Naive B cell (primary cell): ENCODE measurements at regions not wholly inside any gene's neighbourhood (a gene's known extent, or its start where the extent isn't known, plus 50 kb on each side); places are given as distances from the start of the nearest gene placed in this dataset.
A peak's percentile ranks its signal among the peaks of the same experiment; 100 is the strongest.

Experiments used
- ATAC-seq, 2 donors: fragments of 150-1000 bp; cut with Tn5 transposase; 2 replicates each; pipeline ENCODE4 v1.10.0; 2021; ENCODE audit warnings: low read depth in 2 of 2, mild to moderate bottlenecking in 2 of 2, moderate library complexity in 2 of 2
- DNase-seq: peaks from one replicate; pipeline ENCODE4 v3.0.0; 2022
- H3K27ac Mint-ChIP-seq, 6 donors: one replicate each; pipeline ENCODE4 v1.8.0; 2020 to 2022; ENCODE audit warnings: mild to moderate bottlenecking in 6 of 6, mixed read lengths in 6 of 6, moderate library complexity in 5 of 6, inconsistent platforms in 2 of 6
- H3K27me3 Mint-ChIP-seq, 3 donors: one replicate each; pipeline ENCODE4 v1.8.0; 2021 to 2022; ENCODE audit warnings: mixed read lengths in 3 of 3, mild to moderate bottlenecking in 1 of 3
- H3K36me3 Mint-ChIP-seq, 2 donors: one replicate each; pipeline ENCODE4 v1.8.0; 2020 to 2022; ENCODE audit warnings: mixed read lengths in 2 of 2, inconsistent platforms in 1 of 2, mild to moderate bottlenecking in 1 of 2
- H3K4me1 Mint-ChIP-seq, 3 donors: one replicate each; pipeline ENCODE4 v1.8.0; 2020 to 2022; ENCODE audit warnings: mixed read lengths in 3 of 3, inconsistent platforms in 1 of 3, mild to moderate bottlenecking in 1 of 3, moderate library complexity in 1 of 3
- H3K4me3 Mint-ChIP-seq, 8 donors: one replicate each; pipeline ENCODE4 v1.8.0; 2020 to 2022; ENCODE audit warnings: mild to moderate bottlenecking in 8 of 8, mixed read lengths in 8 of 8, moderate library complexity in 8 of 8, inconsistent platforms in 2 of 8
- H3K9me3 Mint-ChIP-seq, 7 donors: one replicate each; pipeline ENCODE4 v1.8.0; 2020 to 2022; ENCODE audit warnings: mixed read lengths in 7 of 7, mild to moderate bottlenecking in 5 of 7, inconsistent platforms in 2 of 7, moderate library complexity in 1 of 7

DNA sequence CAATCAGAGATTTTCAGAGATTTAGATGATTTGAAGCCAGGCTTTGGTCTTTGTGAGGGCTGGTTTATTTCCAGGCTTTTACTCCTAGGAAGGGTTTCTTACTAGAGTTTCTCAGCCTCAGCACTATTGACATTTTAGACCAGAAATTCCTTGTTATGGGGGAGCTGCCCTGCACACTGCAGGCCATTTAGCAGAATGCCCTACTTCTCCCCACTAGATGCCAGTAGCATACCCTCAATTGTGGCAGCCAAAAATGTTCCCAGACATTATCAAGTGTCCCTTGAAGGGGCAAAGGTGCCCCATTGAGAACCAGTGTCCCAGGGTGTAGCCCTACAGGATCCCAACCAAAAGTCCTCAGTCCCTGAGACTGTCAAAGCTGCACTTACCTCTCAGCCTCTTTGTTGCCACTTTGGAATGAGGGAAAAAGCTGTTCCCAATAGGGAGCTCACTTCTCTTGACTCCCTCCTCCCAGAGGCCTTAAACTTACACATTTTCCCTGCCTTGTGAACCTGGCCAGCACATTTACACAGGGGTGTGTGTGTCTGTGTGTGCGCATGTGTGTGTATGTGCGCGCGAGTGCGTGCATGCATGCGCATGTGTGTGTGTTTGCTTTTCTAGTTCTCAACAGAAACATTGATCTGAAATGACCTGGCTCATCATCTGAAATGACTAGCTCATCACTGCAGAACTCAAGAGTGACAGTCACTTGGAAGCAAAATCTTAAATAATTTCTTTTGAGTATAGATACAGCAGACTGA, 231.4 kb downstream of the QDPR start:
- ATAC-seq = no peak
- no peak overlapping the region for H3K4me3 Mint-ChIP-seq

DNA sequence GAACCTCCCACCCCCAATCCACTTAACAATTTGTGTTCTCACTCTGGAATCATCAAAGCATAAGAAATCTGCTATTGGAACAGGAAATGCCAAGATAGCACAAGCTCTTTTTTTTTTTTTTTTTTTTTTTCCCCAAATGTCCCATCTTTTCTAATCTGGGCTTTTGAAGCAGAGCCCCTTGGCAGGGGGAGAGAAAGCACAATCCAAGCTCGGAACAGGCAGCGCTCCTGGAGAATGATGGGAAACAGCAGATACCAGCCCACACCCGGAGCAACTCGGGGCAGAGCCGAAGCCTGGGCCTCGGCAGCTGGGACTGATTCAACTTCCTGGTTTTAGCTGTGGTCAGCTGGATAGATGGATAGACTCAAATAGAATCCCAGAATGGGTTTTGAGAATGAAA, 235.1 kb downstream of the QDPR start:
- no peak for ATAC-seq
- peaks cover 0 to 4% (median 0%) of the 10 kb centered on the region in 7 donors for H3K9me3 Mint-ChIP-seq
- peaks cover 5 to 8% (median 7%) of the 10 kb centered on the region in 3 donors for H3K27me3 Mint-ChIP-seq
- no peak for DNase-seq
- no peaks in the 10 kb centered on the region for H3K36me3 Mint-ChIP-seq
- no peak overlapping the region for H3K27ac Mint-ChIP-seq
- no peaks in the 10 kb centered on the region for H3K4me1 Mint-ChIP-seq
- H3K4me3 Mint-ChIP-seq = no peak overlapping the region

More for the DNA sequence above, 231.4 kb downstream of the QDPR start:
- H3K36me3 Mint-ChIP-seq = no peaks in the 10 kb centered on the region
- H3K9me3 Mint-ChIP-seq = peaks cover 0 to 9% (median 4%) of the 10 kb centered on the region in 7 donors
- H3K4me1 Mint-ChIP-seq = no peaks in the 10 kb centered on the region
- DNase-seq = no peak
- no peak overlapping the region for H3K27ac Mint-ChIP-seq
- H3K27me3 Mint-ChIP-seq = peaks cover 5 to 8% (median 7%) of the 10 kb centered on the region in 3 donors

GRCh38 chr4:17275836-17276235, 236.1 kb downstream of the QDPR start:
- Mint-ChIP-seq H3K36me3 (no peaks in the 10 kb centered on the region), H3K27me3 (peaks cover 5 to 13% (median 7%) of the 10 kb centered on the region in 3 donors), H3K4me3 (no peak overlapping the region), H3K27ac (no peak overlapping the region), H3K9me3 (peaks cover 0 to 4% (median 0%) of the 10 kb centered on the region in 7 donors), H3K4me1 (no peaks in the 10 kb centered on the region)
- no peak for ATAC-seq
- no peak for DNase-seq

DNA sequence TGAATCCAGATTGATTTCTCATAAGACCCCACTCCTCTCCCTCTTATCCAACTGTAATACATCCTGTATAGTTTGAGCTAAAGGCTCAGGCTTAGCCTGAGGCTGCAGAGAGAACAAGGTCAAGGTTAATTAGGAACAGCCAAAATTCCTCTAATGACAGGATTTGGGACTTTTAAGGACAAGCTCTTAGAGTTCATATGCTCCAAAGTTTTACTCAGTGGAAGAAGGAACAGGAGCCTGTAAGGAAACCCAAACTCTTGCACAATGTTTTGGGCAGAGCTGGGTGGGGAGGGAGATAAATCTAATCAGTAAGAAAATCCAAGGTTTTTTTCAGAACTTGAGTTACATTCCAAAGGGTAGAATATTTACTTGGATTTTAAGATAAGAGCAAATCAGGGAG, 238.8 kb downstream of the QDPR start:
- Mint-ChIP-seq H3K27me3 (peaks cover 5 to 13% (median 7%) of the 10 kb centered on the region in 3 donors), H3K36me3 (no peaks in the 10 kb centered on the region), H3K4me3 (no peak overlapping the region), H3K9me3 (peaks cover 0 to 9% (median under 1%) of the 10 kb centered on the region in 7 donors), H3K27ac (no peak overlapping the region), H3K4me1 (no peaks in the 10 kb centered on the region)
- ATAC-seq (no peak), DNase-seq (no peak)

GRCh38 chr4:17272154-17272553, 239.7 kb downstream of the QDPR start:
- Mint-ChIP-seq H3K4me1 (no peaks in the 10 kb centered on the region), H3K27ac (no peak overlapping the region), H3K9me3 (peaks cover 0 to 9% (median 3%) of the 10 kb centered on the region in 7 donors), H3K4me3 (no peak overlapping the region), H3K36me3 (no peaks in the 10 kb centered on the region), H3K27me3 (peaks cover 5 to 8% (median 7%) of the 10 kb centered on the region in 3 donors)
- DNase-seq (no peak), ATAC-seq (no peak)

GRCh38 chr4:17265653-17266052, 246.2 kb downstream of the QDPR start:
- DNase-seq = no peak
- Mint-ChIP-seq H3K27ac (no peak overlapping the region), H3K9me3 (peaks cover 0 to 8% (median 3%) of the 10 kb centered on the region in 7 donors), H3K4me3 (no peak overlapping the region), H3K36me3 (no peaks in the 10 kb centered on the region), H3K4me1 (no peaks in the 10 kb centered on the region), H3K27me3 (no peaks in the 10 kb centered on the region)
- ATAC-seq = no peak

DNA sequence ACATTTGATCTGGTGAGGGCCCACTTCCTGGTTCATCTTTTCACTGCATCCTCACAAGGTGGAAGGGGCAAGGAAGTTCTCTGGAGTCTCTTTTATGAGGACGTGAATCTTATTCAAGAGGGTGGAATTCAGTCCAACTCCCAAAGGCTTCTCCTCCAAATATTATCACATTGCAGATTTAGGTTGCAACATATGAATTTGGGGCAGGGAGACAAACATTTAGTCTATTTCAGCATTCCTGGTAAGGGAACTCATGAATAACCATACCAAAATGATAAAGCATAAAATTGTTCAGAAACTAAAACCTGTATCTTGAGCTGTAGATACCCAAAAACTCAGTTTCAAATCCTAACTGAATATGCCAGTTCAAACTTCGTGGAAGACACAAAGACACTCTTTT, 246.8 kb downstream of the QDPR start:
- Mint-ChIP-seq H3K9me3 (peaks cover 0 to 11% (median 3%) of the 10 kb centered on the region in 7 donors), H3K27me3 (no peaks in the 10 kb centered on the region), H3K4me3 (no peak overlapping the region), H3K27ac (no peak overlapping the region), H3K4me1 (no peaks in the 10 kb centered on the region), H3K36me3 (no peaks in the 10 kb centered on the region)
- no peak for DNase-seq
- no peak for ATAC-seq

- Mint-ChIP-seq H3K27me3 (no peaks in the 10 kb centered on the region), H3K36me3 (no peaks in the 10 kb centered on the region), H3K27ac (no peak overlapping the region), H3K4me3 (peak overlapping the region in 1 of 8 donors; percentile 5), H3K4me1 (no peaks in the 10 kb centered on the region), H3K9me3 (peaks cover 0 to 10% (median 5%) of the 10 kb centered on the region in 7 donors)
- ATAC-seq (no peak), DNase-seq (no peak)
These were observed 251.6 kb downstream of the QDPR start for GRCh38 chr4:17260166-17260907.

- peaks cover 0 to 10% (median 5%) of the 10 kb centered on the region in 7 donors for H3K9me3 Mint-ChIP-seq
- no peak for ATAC-seq
- no peak overlapping the region for H3K4me3 Mint-ChIP-seq
- H3K27me3 Mint-ChIP-seq = no peaks in the 10 kb centered on the region
- no peaks in the 10 kb centered on the region for H3K4me1 Mint-ChIP-seq
- no peaks in the 10 kb centered on the region for H3K36me3 Mint-ChIP-seq
- DNase-seq = no peak
- no peak overlapping the region for H3K27ac Mint-ChIP-seq
These were observed 253.8 kb downstream of the QDPR start for GRCh38 chr4:17258106-17258505.

GRCh38 chr4:17252131-17252530, 259.8 kb downstream of the QDPR start:
- Mint-ChIP-seq H3K4me1 (no peaks in the 10 kb centered on the region), H3K27me3 (no peaks in the 10 kb centered on the region), H3K4me3 (no peak overlapping the region), H3K9me3 (peaks cover 0 to 4% (median 0%) of the 10 kb centered on the region in 7 donors), H3K27ac (no peak overlapping the region), H3K36me3 (no peaks in the 10 kb centered on the region)
- ATAC-seq (no peak), DNase-seq (no peak)

DNA sequence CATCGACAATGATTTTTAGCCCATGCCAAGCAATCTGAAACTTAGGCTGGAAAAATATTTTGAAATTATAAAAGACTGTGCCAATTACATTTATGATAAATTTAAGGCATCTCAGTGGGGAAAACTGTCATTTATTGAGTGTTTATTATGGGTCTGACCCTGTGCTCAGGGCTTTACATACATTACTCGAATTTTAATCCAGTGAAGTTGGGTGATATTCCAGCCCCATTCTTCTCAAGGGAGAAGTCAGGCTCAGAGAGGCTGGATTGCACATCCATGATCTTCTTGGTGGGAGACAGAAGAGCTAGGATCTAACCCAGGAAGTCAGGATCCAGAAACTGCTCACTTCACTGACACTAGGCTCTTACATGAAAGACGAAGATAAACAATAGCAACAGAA, 260.8 kb downstream of the QDPR start:
- DNase-seq (no peak), ATAC-seq (no peak)
- Mint-ChIP-seq H3K27me3 (no peaks in the 10 kb centered on the region), H3K9me3 (peaks cover 0 to 4% (median 0%) of the 10 kb centered on the region in 7 donors), H3K4me1 (no peaks in the 10 kb centered on the region), H3K27ac (no peak overlapping the region), H3K4me3 (no peak overlapping the region), H3K36me3 (no peaks in the 10 kb centered on the region)

DNA sequence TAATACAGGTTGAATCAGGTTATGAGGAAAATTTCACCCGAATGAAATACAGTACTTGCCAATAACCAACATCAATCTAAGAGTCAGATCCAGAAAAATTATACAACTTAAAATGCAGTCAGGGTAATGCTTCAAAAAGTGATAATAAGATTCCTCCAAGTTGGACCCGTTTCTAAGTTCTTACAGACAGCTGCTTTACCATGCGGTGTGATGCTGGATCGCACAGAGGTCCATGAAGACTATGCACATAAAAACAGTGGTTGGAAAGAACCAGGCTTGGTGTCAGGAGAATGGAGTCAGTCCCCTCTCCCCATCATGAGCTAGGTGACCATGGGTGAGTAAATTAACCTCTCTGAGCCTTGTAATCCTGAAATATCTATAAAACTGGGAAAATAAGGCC, 261.3 kb downstream of the QDPR start:
- Mint-ChIP-seq H3K27ac (no peak overlapping the region), H3K4me1 (no peaks in the 10 kb centered on the region), H3K9me3 (peaks cover 0 to 4% (median 0%) of the 10 kb centered on the region in 7 donors), H3K27me3 (no peaks in the 10 kb centered on the region), H3K36me3 (no peaks in the 10 kb centered on the region), H3K4me3 (no peak overlapping the region)
- DNase-seq (no peak), ATAC-seq (no peak)

DNA sequence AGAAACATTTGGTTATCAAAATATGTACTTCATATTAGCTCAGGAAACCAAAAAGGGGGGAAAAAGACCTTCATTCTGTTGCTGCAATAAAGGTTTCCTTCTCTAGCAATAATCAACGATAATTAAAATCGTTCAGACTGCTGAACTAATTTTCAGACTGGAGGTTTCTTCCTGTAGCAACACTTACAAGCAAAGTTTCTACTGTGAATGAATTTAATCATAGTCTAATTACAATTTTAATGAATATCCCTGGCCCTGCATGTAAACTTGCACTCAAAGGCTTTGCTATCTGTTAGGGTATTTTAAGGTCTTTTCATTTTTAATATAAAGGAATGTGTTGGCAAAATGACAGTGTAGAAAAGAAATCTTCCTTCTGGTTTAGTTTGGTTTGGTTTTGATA, 265.2 kb downstream of the QDPR start:
- no peak for DNase-seq
- no peak overlapping the region for H3K27ac Mint-ChIP-seq
- H3K4me3 Mint-ChIP-seq = no peak overlapping the region
- peaks cover 0 to 5% (median 0%) of the 10 kb centered on the region in 3 donors for H3K27me3 Mint-ChIP-seq
- H3K9me3 Mint-ChIP-seq = peaks cover 0 to 4% (median 0%) of the 10 kb centered on the region in 7 donors
- no peaks in the 10 kb centered on the region for H3K4me1 Mint-ChIP-seq
- no peak for ATAC-seq
- no peaks in the 10 kb centered on the region for H3K36me3 Mint-ChIP-seq

DNA sequence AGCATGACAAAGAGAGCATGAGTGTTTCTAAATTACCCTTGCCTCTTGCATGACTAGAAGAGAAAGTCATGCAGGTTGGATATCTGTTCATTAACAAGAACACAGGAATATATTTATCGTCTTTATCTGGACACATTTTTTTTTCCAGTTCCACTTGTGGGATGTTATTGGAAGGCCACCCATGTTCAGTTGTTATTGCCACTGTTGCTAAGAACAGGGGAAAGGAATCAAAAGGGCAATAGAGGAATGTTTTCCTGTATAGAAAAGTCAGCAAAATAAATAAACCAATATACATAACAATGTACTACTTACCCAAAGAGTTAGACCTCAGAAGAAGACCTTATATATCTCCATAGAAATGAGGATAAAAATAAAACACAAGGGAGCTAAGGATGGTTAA, 270.1 kb downstream of the QDPR start:
- Mint-ChIP-seq H3K4me3 (no peak overlapping the region), H3K27ac (no peak overlapping the region), H3K9me3 (peaks cover 0 to 4% (median 0%) of the 10 kb centered on the region in 7 donors), H3K36me3 (no peaks in the 10 kb centered on the region), H3K4me1 (no peaks in the 10 kb centered on the region), H3K27me3 (peaks cover 0 to 5% (median 0%) of the 10 kb centered on the region in 3 donors)
- ATAC-seq (no peak), DNase-seq (no peak)
